IMR-90 (cell line): ENCODE measurements at regions not wholly inside any gene's neighbourhood (a gene's known extent, or its start where the extent isn't known, plus 50 kb on each side); places are given as distances from the start of the nearest gene placed in this dataset.

ENCODE experiments used
- ATAC-seq: fragments of 200-7000 bp; cut with Tn5 transposase; 2 replicates; pipeline ENCODE4 v1.9.1; 2020; ENCODE audit warnings: low read depth, mild to moderate bottlenecking, moderate library complexity
- BruUV-seq: library from RNA; stranded (reverse); fragments of 400-500 nt; replicated peaks from 2 replicates; lab custom pipeline; 2021; lab: Mats Ljungman, UMichigan
- CTCF ChIA-PET: fragments of 300-600 bp; formaldehyde crosslinking; extraction: SDS; loops from one replicate; lab custom pipeline; 2021; ENCODE audit warnings: antibody characterized with exemption; lab: Yijun Ruan, JAX
- POLR2A ChIA-PET: fragments of 300-600 bp; sonication (Branson Sonifier 250); formaldehyde crosslinking; loops from one replicate; lab custom pipeline; 2022; ENCODE audit warnings: antibody characterized with exemption; ENCODE audit not compliant: unreplicated experiment; lab: Charles Lee
- DNase-seq: peaks from one replicate; pipeline ENCODE4 v3.0.0; 2013
- H2AFZ ChIP-seq: replicated peaks from 2 replicates; pipeline ENCODE3; 2013; ENCODE audit warnings: low read length, mild to moderate bottlenecking; ENCODE audit not compliant: poor library complexity
- H2AK5ac ChIP-seq: 2 replicates; pipeline ENCODE4 v1.6.1; 2013; ENCODE audit warnings: low read depth, low read length, inconsistent platforms
- H2AK9ac ChIP-seq: replicated peaks from 2 replicates; pipeline ENCODE3; 2013; ENCODE audit warnings: mild to moderate bottlenecking, low read depth, low read length, moderate library complexity; ENCODE audit not compliant: poor library complexity
- H2BK120ac ChIP-seq: 2 replicates; pipeline ENCODE4 v1.6.1; 2013; ENCODE audit warnings: low read depth, low read length, inconsistent platforms
- H2BK15ac ChIP-seq: 3 replicates; pipeline ENCODE4 v1.6.1; 2013; ENCODE audit warnings: low read depth, low read length, inconsistent platforms
- H2BK20ac ChIP-seq: 2 replicates; pipeline ENCODE4 v1.6.1; 2013; ENCODE audit warnings: low read depth, mild to moderate bottlenecking, inconsistent platforms, low read length, moderate library complexity
- H2BK5ac ChIP-seq: 2 replicates; pipeline ENCODE4 v1.6.1; 2013; ENCODE audit warnings: mild to moderate bottlenecking, low read depth, low read length, inconsistent platforms; ENCODE audit not compliant: poor library complexity, severe bottlenecking
- H3K14ac ChIP-seq: replicated peaks from 2 replicates; pipeline ENCODE4 v1.6.1; 2013; ENCODE audit warnings: low read depth, low read length, inconsistent platforms
- H3K18ac ChIP-seq: 2 replicates; pipeline ENCODE4 v1.6.1; 2013; ENCODE audit warnings: low read depth, low read length, control low read depth
- H3K23ac ChIP-seq: 2 replicates; pipeline ENCODE4 v1.6.1; 2013; ENCODE audit warnings: low read depth, low read length, inconsistent platforms
- H3K27ac ChIP-seq: 2 replicates; pipeline ENCODE4 v1.5.1; 2013; ENCODE audit warnings: mild to moderate bottlenecking, control low read depth, low read length; ENCODE audit not compliant: insufficient read depth
- H3K27me3 ChIP-seq: 2 replicates; pipeline ENCODE4 v1.6.1; 2013; ENCODE audit warnings: low read length; ENCODE audit not compliant: control insufficient read depth, insufficient read depth
- H3K36me3 ChIP-seq: 2 replicates; pipeline ENCODE4 v1.6.1; 2013; ENCODE audit warnings: low read length, mixed read lengths; ENCODE audit not compliant: control insufficient read depth, insufficient read depth
- H3K4ac ChIP-seq: 2 replicates; pipeline ENCODE4 v1.6.1; 2013; ENCODE audit warnings: low read depth, low read length, inconsistent platforms
- H3K4me1 ChIP-seq: 2 replicates; pipeline ENCODE4 v1.6.1; 2013; ENCODE audit warnings: low read length, mixed read lengths; ENCODE audit not compliant: control insufficient read depth, insufficient read depth
- H3K4me2 ChIP-seq: 2 replicates; pipeline ENCODE4 v1.6.1; 2013; ENCODE audit warnings: low read depth, mild to moderate bottlenecking, control low read depth, low read length, moderate library complexity
- H3K4me3 ChIP-seq: 2 replicates; pipeline ENCODE4 v1.5.1; 2013; ENCODE audit warnings: low read depth, mild to moderate bottlenecking, control low read depth, low read length, moderate library complexity; ENCODE audit not compliant: insufficient read depth
- H3K56ac ChIP-seq: 2 replicates; pipeline ENCODE4 v1.6.1; 2013; ENCODE audit warnings: low read length, inconsistent platforms; ENCODE audit not compliant: insufficient read depth; ENCODE audit errors: extremely low read depth
- H3K79me1 ChIP-seq, 2 experiments: 2 replicates each; pipeline ENCODE4 v1.6.1; 2013; ENCODE audit warnings: low read length in 2 of 2, inconsistent platforms in 1 of 2, low read depth in 1 of 2
- H3K9ac ChIP-seq: 2 replicates; pipeline ENCODE4 v1.6.1; 2013; ENCODE audit warnings: low read depth, low read length, control low read depth
- H3K9me1 ChIP-seq: 2 replicates; pipeline ENCODE4 v1.6.1; 2013; ENCODE audit warnings: low read length, inconsistent platforms; ENCODE audit not compliant: insufficient read depth
- H3K9me3 ChIP-seq: 2 replicates; pipeline ENCODE4 v1.6.1; 2013; ENCODE audit warnings: low read length; ENCODE audit not compliant: control insufficient read depth, insufficient read depth
- H4K20me1 ChIP-seq: 2 replicates; pipeline ENCODE4 v1.6.1; 2013; ENCODE audit warnings: low read length, inconsistent platforms; ENCODE audit not compliant: insufficient read depth
- H4K5ac ChIP-seq: 2 replicates; pipeline ENCODE4 v1.6.1; 2013; ENCODE audit warnings: mild to moderate bottlenecking, low read depth, low read length, control low read depth
- H4K8ac ChIP-seq, 2 experiments: 2 replicates each; pipeline ENCODE4 v1.6.1; 2013; ENCODE audit warnings: low read depth in 2 of 2, low read length in 2 of 2, control low read depth in 1 of 2, inconsistent platforms in 1 of 2
- H4K91ac ChIP-seq: 2 replicates; pipeline ENCODE4 v1.6.1; 2013; ENCODE audit warnings: low read depth, low read length, inconsistent platforms; ENCODE audit not compliant: insufficient read depth
- CEBPB ChIP-seq: IDR thresholded peaks from 2 replicates; pipeline ENCODE4 v1.6.1; 2012; ENCODE audit warnings: low read depth, low read length, improper control_type of control experiment
- MAZ ChIP-seq: IDR thresholded peaks from 2 replicates; pipeline ENCODE4 v1.6.1; 2012; ENCODE audit warnings: low read depth, mild to moderate bottlenecking, low read length, improper control_type of control experiment, moderate library complexity, borderline replicate concordance
- POLR2A ChIP-seq: IDR thresholded peaks from 2 replicates; pipeline ENCODE4 v1.6.1; 2012; ENCODE audit warnings: mild to moderate bottlenecking, low read depth, low read length
- RFX5 ChIP-seq: IDR thresholded peaks from 2 replicates; pipeline ENCODE4 v1.8.0; 2012; ENCODE audit warnings: low read depth, mild to moderate bottlenecking, low read length, moderate library complexity
- WGBS, 2 experiments: methylation state at CpG; one replicate each; pipeline versions ENCODE4 v1.1.5 to v1.1.7; 2013; ENCODE audit warnings: missing lambda C conversion rate in 2 of 2; ENCODE audit not compliant: insufficient read length in 1 of 2; ENCODE audit errors: extremely low coverage in 2 of 2; 5-methylcytosine and 5-hydroxymethylcytosine counted together
- dilution Hi-C: fragments of 300-500 bp; cut with HindIII; formaldehyde crosslinking; loops from one replicate; pipeline ENCODE4 v1.14.3; 2018; ENCODE audit warnings: low sequenced_read_pairs; ENCODE audit not compliant: unreplicated experiment
- in situ Hi-C: fragments of 300-500 bp; cut with MboI; formaldehyde crosslinking; loops from 3 replicates; pipeline ENCODE4 v1.14.3; 2019; ENCODE audit warnings: low sequenced_read_pairs, inconsistent platforms, mixed read lengths
- intact Hi-C: fragments of 100-400 bp; cut with micrococcal nuclease; formaldehyde crosslinking; loops from 2 replicates; pipeline ENCODE4 v1.10.0; 2022

DNA sequence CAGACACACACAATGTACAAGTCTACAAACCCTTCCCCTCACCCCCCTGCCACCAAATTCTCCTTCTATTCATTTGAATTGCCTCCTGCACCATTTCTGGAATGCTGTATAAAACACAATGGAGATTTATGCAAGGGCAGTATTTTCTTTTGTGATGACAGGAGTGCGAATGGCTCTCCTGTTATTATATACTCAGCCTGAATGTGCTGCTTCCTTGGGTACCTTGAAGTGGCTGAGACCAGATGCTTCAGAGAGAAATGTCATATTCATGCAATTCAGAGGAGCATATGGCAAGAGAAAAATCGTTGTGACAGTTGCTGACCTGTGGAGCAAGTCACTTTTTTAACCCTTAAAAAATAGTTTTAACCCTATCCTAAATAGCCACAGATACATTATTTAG is 468.0 kb upstream of the WWC1 start:
- Histone ChIP-seq H2AK9ac (no peak overlapping the region), H3K18ac (no peak overlapping the region), H2BK120ac (no peak overlapping the region), H3K14ac (no peak overlapping the region), H3K27ac (no peak overlapping the region), H2BK20ac (no peak overlapping the region), H3K9me3 (0 out of 2 replicates have a peak, but pooled peaks cover 1% of the 10 kb centered on the region), H3K4me1 (no peaks in the 10 kb centered on the region), H3K9me1 (no peaks in the 10 kb centered on the region), H4K20me1 (no peaks in the 10 kb centered on the region), H3K27me3 (peaks cover 35% of the 10 kb centered on the region), H2BK5ac (no peak overlapping the region), H4K8ac (no peak overlapping the region), H3K4me3 (no peak overlapping the region), H2AK5ac (no peak overlapping the region), H3K23ac (no peak overlapping the region), H4K5ac (no peak overlapping the region), H3K9ac (no peak overlapping the region), H2BK15ac (no peak overlapping the region), H2AFZ (no peak overlapping the region), H3K56ac (no peak overlapping the region), H3K79me1 (no peaks in the 10 kb centered on the region), H3K36me3 (no peaks in the 10 kb centered on the region), H4K91ac (no peak overlapping the region), H3K4ac (no peak overlapping the region), H3K4me2 (no peak overlapping the region)
- in situ Hi-C loops: no loop called here
- TF ChIP-seq CEBPB (no peak), RFX5 (no peak), MAZ (no peak), POLR2A (no peak)
- ATAC-seq (no peak), DNase-seq (no peak)
- intact Hi-C loops: no loop called here
- dilution Hi-C loops: no loop called here
- BruUV-seq: no TSS peak
- WGBS, 2 experiments: no CpG with 5 or more reads among the region's 2 CpGs
- POLR2A ChIA-PET: no interaction called here
- CTCF ChIA-PET: no interaction called here
